HUES6 (cell line): ENCODE measurements at regions not wholly inside any gene's neighbourhood (a gene's known extent, or its start where the extent isn't known, plus 50 kb on each side); places are given as distances from the start of the nearest gene placed in this dataset.

ENCODE experiments used
- H3K27ac ChIP-seq: 2 replicates; pipeline ENCODE4 v1.7.0; 2013; ENCODE audit warnings: low read depth, mild to moderate bottlenecking, low read length, inconsistent platforms
- H3K27me3 ChIP-seq: 2 replicates; pipeline ENCODE4 v1.6.1; 2013; ENCODE audit warnings: low read length; ENCODE audit not compliant: control insufficient read depth, insufficient read depth
- H3K36me3 ChIP-seq: 2 replicates; pipeline ENCODE4 v1.6.1; 2013; ENCODE audit warnings: low read length; ENCODE audit not compliant: control insufficient read depth, insufficient read depth
- H3K4me1 ChIP-seq: 2 replicates; pipeline ENCODE4 v1.6.1; 2013; ENCODE audit warnings: low read length; ENCODE audit not compliant: control insufficient read depth, insufficient read depth
- H3K4me3 ChIP-seq: 2 replicates; pipeline ENCODE4 v1.5.1; 2013; ENCODE audit warnings: low read depth, low read length
- H3K9ac ChIP-seq: one replicate; pipeline ENCODE4 v1.6.1; 2013; ENCODE audit warnings: mild to moderate bottlenecking, low read length
- H3K9me3 ChIP-seq: 2 replicates; pipeline ENCODE4 v1.6.1; 2013; ENCODE audit warnings: low read depth, low read length; ENCODE audit not compliant: control insufficient read depth, insufficient read depth

GRCh38 chr3:176395240-176395639, 802.0 kb downstream of the TBL1XR1 start:
- peaks cover 22% of the 10 kb centered on the region for H3K9me3 ChIP-seq
- H3K9ac ChIP-seq: no peak overlapping the region
- H3K4me1 ChIP-seq: no peaks in the 10 kb centered on the region
- no peaks in the 10 kb centered on the region for H3K27me3 ChIP-seq
- H3K36me3 ChIP-seq: no peaks in the 10 kb centered on the region
- H3K4me3 ChIP-seq: no peak overlapping the region
- no peak overlapping the region for H3K27ac ChIP-seq

- peaks cover 7% of the 10 kb centered on the region; the same call in 1 of the 2 replicates for H3K36me3 ChIP-seq
- no peak overlapping the region for H3K4me3 ChIP-seq
- no peak overlapping the region for H3K9ac ChIP-seq
- H3K27me3 ChIP-seq: no peaks in the 10 kb centered on the region
- no peaks in the 10 kb centered on the region; the same call in 1 of the 2 replicates for H3K4me1 ChIP-seq
- H3K27ac ChIP-seq: no peak overlapping the region
- no peaks in the 10 kb centered on the region for H3K9me3 ChIP-seq
These were observed 818.5 kb downstream of the TBL1XR1 start for GRCh38 chr3:176378789-176379188.

GRCh38 chr3:176376531-176376930, 820.8 kb downstream of the TBL1XR1 start:
- Histone ChIP-seq H3K9me3 (no peaks in the 10 kb centered on the region), H3K4me3 (no peak overlapping the region)

GRCh38 chr3:176375519-176375918, 821.8 kb downstream of the TBL1XR1 start:
- H3K27me3 ChIP-seq: no peaks in the 10 kb centered on the region
- peaks cover 7% of the 10 kb centered on the region; the same call in 1 of the 2 replicates for H3K36me3 ChIP-seq
- no peak overlapping the region for H3K27ac ChIP-seq
- H3K4me1 ChIP-seq: no peaks in the 10 kb centered on the region; the same call in 1 of the 2 replicates
- H3K9me3 ChIP-seq: no peaks in the 10 kb centered on the region
- H3K4me3 ChIP-seq: no peak overlapping the region
- H3K9ac ChIP-seq: no peak overlapping the region

More at GRCh38 chr3:176376531-176376930, 820.8 kb downstream of the TBL1XR1 start:
- Histone ChIP-seq H3K27ac (no peak overlapping the region), H3K4me1 (no peaks in the 10 kb centered on the region; the same call in 1 of the 2 replicates), H3K36me3 (peaks cover 7% of the 10 kb centered on the region; the same call in 1 of the 2 replicates), H3K9ac (no peak overlapping the region), H3K27me3 (no peaks in the 10 kb centered on the region)

GRCh38 chr3:176362191-176362731, 835.0 kb downstream of the TBL1XR1 start:
- H3K9me3 ChIP-seq: no peaks in the 10 kb centered on the region
- H3K27ac ChIP-seq: no peak overlapping the region
- H3K9ac ChIP-seq: peak overlapping the region; percentile 21
- peaks cover 7% of the 10 kb centered on the region; the same call in 1 of the 2 replicates for H3K4me1 ChIP-seq
- no peaks in the 10 kb centered on the region for H3K27me3 ChIP-seq
- H3K4me3 ChIP-seq: peak overlapping the region; percentile 63
- no peaks in the 10 kb centered on the region for H3K36me3 ChIP-seq

- Histone ChIP-seq H3K4me3 (no peak overlapping the region), H3K9ac (no peak overlapping the region), H3K27me3 (no peaks in the 10 kb centered on the region), H3K36me3 (0 out of 2 replicates have a peak, but pooled peaks cover 3% of the 10 kb centered on the region), H3K27ac (no peak overlapping the region), H3K9me3 (no peaks in the 10 kb centered on the region), H3K4me1 (peaks cover 5% of the 10 kb centered on the region; the same call in 1 of the 2 replicates)
These were observed 838.1 kb downstream of the TBL1XR1 start for GRCh38 chr3:176359211-176359610.

- H3K9me3 ChIP-seq: no peaks in the 10 kb centered on the region
- H3K9ac ChIP-seq: no peak overlapping the region
- 0 out of 2 replicates have a peak, but pooled peaks cover 3% of the 10 kb centered on the region for H3K36me3 ChIP-seq
- no peaks in the 10 kb centered on the region for H3K27me3 ChIP-seq
- H3K27ac ChIP-seq: no peak overlapping the region
- H3K4me1 ChIP-seq: peaks cover 5% of the 10 kb centered on the region; the same call in 1 of the 2 replicates
- no peak overlapping the region for H3K4me3 ChIP-seq
These were observed 839.4 kb downstream of the TBL1XR1 start for GRCh38 chr3:176357891-176358290.

GRCh38 chr3:176354843-176355242, 842.4 kb downstream of the TBL1XR1 start:
- Histone ChIP-seq H3K9ac (no peak overlapping the region), H3K36me3 (0 out of 2 replicates have a peak, but pooled peaks cover 3% of the 10 kb centered on the region), H3K27ac (no peak overlapping the region), H3K27me3 (no peaks in the 10 kb centered on the region), H3K4me1 (peaks cover 5% of the 10 kb centered on the region; the same call in 1 of the 2 replicates), H3K9me3 (no peaks in the 10 kb centered on the region), H3K4me3 (no peak overlapping the region)

- no peak overlapping the region for H3K27ac ChIP-seq
- 0 out of 2 replicates have a peak, but pooled peaks cover 3% of the 10 kb centered on the region for H3K36me3 ChIP-seq
- H3K4me3 ChIP-seq: no peak overlapping the region
- no peaks in the 10 kb centered on the region for H3K27me3 ChIP-seq
- no peak overlapping the region for H3K9ac ChIP-seq
- no peaks in the 10 kb centered on the region for H3K9me3 ChIP-seq
- H3K4me1 ChIP-seq: no peaks in the 10 kb centered on the region
These were observed 844.5 kb downstream of the TBL1XR1 start for GRCh38 chr3:176352716-176353334.

GRCh38 chr3:176351408-176351807, 845.9 kb downstream of the TBL1XR1 start:
- Histone ChIP-seq H3K36me3 (0 out of 2 replicates have a peak, but pooled peaks cover 3% of the 10 kb centered on the region), H3K27ac (no peak overlapping the region), H3K4me3 (no peak overlapping the region), H3K9me3 (no peaks in the 10 kb centered on the region), H3K9ac (no peak overlapping the region), H3K4me1 (no peaks in the 10 kb centered on the region), H3K27me3 (no peaks in the 10 kb centered on the region)

GRCh38 chr3:176349706-176350105, 847.6 kb downstream of the TBL1XR1 start:
- no peaks in the 10 kb centered on the region for H3K9me3 ChIP-seq
- H3K27ac ChIP-seq: no peak overlapping the region
- H3K27me3 ChIP-seq: no peaks in the 10 kb centered on the region
- H3K9ac ChIP-seq: no peak overlapping the region
- H3K36me3 ChIP-seq: no peaks in the 10 kb centered on the region
- H3K4me3 ChIP-seq: no peak overlapping the region
- H3K4me1 ChIP-seq: no peaks in the 10 kb centered on the region; the same call in 1 of the 2 replicates
